CD4-positive, alpha-beta T cell treated with Interleukin-1 beta for 1 hour (primary cell): ENCODE measurements at regions not wholly inside any gene's neighbourhood (a gene's known extent, or its start where the extent isn't known, plus 50 kb on each side); places are given as distances from the start of the nearest gene placed in this dataset.

Experiments used
- DNase-seq, 2 donors: peaks; one replicate each; pipeline ENCODE4 v3.0.0-alpha.2; 2020 to 2022

DNA sequence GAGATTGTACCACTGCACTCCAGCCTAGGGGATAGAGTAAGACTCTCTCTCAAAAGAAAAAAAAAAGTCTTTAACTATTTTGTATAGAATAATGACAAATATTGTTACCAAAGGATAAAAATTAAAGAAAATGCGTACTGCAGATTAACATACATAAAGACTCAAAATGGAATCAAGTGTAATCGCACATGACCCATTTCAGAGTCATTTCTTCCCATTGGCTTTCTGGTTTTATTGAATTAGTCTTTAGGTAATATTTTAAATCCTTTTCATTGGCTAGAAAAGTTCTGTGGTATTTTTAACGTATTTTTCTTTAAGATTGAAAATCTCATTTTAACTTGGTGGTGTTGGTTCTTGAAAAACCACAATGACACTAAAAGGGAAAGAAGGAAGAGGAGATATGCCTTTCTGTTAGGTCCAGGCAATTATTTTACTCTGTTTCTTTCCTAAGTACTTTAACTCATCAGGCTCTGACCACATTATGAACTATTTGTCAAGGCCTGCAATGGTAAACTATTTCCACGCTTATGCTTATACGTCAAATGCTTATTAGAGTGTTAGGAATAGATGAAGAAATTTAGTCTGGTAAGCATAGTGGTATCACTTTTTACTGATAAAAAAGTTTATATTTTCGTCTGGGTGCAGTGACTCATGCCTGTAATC is 52.3 kb downstream of the PLEKHG1 start:
- no peak for DNase-seq

DNA sequence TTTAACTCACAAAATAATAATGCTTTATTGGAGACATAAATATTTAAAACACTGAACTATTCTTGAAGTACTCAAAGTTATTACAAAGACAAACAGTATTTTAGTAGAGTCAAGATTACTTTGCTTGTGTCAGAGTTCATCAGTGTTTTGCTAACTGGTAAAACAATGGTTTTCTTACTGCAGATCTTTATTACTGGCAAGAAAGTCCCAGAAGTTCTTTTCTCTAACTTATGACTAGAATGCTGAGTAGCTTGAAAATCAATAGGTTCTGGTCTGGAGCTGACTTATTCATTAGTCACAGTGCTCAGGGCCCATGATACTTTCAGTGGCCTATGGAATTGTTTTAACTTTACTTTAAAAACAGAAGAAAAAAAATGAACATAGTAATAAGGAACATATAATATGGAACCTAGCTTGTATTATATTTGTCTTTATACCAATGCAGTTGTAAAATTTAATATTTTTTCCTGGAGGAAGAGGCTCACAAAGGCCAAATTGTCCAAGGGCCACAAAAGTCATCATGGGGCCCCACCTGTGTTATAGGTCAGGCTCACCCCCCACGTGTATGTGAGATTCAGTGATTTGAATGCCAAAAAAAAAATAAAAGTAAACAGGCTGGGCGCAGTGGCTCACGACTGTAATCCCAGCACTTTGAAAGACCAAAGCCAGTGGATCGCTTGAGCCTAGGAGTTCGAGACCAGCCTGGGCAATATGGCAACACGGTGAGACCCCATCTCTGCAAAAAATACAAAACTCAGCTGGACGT is 53.3 kb downstream of the PLEKHG1 start:
- DNase-seq, result no peak

DNA sequence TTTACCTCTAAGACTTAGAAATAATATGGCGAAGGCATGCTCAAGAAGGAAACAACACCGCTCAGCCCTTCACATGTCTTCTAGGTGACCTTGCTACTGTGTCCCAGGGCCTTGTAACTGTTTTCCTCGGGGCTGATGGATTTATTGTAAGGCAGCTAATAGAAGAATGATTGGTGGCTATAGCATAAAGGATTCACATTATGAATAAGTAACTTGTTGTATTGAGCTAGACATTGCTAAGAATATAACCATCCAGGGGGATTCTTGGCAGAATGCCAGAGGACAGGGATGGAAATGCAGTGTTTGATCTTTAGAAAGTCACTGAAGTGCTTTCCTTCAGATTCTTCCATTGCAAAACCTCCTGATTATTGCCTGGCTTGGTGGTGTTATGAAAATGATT is 54.9 kb downstream of the PLEKHG1 start:
- no peak for DNase-seq

DNA sequence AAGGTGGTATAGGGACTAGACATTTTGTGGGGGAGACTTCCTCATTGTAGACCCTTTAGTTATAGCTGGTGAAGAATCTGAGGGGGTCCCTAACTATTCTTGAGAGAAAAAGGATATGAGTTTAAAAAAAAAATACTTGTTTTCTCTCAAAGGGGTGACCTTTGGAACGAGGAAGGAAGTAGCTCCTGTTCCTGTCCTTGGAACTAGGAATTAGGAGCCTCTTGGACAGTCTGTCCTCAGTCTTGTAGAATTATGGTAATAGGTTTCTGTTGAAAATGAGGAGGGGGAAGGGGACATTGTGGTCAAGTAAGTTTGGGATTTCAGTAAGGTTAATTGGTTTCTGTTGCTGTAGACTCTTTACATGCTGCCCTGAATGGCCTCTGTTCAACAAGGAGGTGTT is 56.5 kb downstream of the PLEKHG1 start:
- DNase-seq, result no peak

- DNase-seq, result no peak
Observed at GRCh38 chr6:150658421-150658820, 58.7 kb downstream of the PLEKHG1 start.

DNA sequence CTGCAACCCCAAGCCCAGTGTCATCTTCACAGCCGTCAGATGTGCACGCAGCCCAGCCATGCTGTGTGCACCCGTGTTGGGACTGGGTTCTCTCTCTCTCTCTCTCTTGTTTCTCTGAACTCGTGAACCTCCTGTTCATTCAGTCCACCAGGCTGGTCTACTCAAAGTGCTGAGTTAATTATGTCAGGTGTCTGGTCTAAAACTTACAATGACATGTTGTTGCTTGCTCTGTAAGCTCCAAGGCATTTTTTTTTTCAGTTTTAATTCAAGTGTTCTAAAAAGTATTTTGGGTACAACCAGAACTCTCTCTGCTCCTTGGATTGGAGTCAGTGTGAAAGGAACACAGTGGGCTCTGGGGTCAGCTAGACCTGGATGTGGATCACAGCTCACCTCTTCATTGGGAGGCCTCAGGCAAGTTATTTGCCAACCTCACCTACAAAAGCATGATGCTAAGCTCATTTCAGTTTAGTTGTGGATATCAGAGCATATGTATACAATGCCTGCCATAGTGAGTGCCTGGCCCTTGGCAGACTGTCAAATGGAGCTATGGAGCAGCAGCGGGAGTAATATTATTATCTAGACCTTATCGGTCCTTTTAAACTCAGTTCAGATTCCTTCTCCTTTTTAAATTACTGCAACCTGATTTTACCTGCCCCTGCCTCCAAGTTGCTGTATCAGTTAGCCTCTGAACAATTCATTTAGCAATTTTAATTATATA is 59.5 kb downstream of the PLEKHG1 start:
- DNase-seq, result no peak

- DNase-seq, result no peak
Observed at GRCh38 chr6:150661216-150662007, 61.7 kb downstream of the PLEKHG1 start.

- DNase-seq, result no peak
Observed at GRCh38 chr6:150662814-150663213, 63.1 kb downstream of the PLEKHG1 start.

DNA sequence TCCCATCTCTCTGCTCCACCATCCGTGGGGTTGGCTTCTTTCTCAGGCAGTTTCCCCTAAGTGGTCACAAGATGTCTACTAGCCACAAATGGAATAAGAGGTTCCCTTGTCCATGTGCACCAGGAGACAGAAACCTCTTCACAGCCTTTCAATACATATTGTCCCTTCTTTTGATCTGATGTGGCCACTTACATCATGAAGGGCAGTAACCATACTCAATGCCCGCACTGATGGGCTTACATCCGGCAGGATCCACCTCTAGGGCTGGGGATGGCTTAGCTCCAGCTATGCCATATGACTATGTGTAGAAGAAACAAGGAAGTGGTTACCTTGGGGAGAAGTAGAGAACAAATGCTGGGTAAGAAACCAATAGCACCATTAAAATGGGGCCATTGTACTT is 64.4 kb downstream of the PLEKHG1 start:
- DNase-seq, result no peak

GRCh38 chr6:150666071-150666470 is 66.4 kb downstream of the PLEKHG1 start:
- DNase-seq, result no peak

DNA sequence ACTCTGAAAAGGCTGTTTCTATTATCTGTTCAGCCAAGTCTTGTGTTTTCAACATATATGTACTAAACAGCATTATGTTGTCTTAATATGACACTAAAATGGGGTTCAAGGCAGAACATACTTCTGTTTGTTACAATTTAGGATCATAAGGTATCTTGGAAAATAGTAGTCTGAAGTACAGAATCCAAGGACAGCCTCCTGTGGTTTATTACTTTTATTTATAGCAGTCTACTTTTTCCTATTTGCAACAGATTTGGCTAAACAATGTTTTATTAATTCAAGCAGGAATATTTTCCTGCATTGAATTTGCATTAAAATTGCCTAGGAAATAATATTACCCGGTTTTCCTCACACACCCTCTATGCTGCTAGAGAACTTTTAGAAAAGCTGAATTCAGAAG is 67.7 kb downstream of the PLEKHG1 start:
- no peak for DNase-seq

DNA sequence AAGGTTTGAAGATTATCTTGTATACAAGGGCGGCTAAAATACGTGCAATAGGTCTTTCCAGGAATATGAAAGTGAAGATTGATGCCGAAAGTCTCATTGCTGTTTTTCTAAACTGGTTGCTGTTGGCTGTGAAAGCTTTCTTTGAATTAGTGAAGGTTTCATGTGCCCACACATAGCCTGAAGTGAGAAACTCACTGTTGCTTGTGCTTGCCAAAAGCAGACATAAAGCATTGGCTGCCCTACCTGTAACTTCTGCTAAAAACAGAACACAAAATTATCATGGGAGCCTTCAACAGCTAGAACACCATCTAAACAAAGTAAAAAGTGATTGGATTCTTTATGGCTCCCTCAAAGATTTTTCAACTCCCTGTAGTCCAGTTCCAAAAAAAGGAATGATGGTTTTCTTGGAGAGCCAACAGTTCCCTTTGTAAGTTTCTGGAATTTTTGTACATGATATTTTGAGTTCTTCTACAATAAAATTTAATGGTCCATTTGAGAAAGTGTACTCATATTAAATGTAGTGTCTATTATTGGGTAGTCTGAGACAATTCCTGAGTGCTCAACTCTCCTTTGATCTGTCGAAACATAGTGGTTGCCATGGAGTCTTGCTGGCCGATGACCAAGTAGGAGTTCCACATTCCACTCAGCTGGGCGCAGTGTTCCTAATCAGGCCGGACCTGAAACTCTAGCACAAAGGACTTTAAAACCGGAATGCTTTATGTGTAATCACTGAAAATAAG is 68.5 kb downstream of the PLEKHG1 start:
- no peak for DNase-seq

DNA sequence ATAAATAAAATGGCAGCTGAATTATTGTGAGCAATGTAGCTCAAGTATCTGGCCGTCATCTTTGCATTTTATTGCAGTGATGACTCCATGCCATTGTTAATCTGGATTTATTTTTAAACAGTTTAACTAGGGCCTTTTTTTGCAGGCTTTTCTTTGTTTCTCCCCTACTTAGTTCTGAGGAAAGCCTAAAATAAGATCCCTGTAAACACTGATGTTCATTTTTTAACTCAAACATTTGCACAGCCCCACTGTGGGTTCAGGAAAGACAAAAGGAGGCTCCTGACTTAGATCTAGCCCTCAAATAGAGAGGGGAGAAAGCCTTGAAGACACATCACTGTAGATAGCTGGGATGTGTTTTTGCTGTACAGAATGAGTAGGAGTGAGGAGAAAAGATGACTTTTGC is 69.2 kb downstream of the PLEKHG1 start:
- no peak for DNase-seq

- no peak for DNase-seq
Observed at GRCh38 chr6:150670311-150670710, 70.6 kb downstream of the PLEKHG1 start.

DNA sequence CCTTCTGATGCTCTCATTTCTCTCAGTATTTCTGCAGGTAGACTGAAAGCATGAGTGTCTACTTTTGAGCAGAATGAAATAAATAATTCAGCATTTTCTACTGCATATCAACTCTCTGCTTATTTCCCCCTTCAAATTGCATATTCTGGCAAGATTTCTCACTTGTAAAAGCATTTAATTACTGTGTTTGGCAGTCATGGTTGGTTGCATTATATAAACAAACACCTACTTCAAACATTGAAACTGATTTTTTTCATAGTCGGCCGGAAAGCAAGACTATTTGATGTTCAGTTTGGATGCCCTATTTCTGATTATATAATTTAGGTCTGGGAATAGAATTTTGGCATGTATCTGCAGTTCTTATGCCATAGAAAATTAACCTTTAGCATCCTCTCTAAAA is 73.1 kb downstream of the PLEKHG1 start:
- DNase-seq, result no peak

GRCh38 chr6:150673720-150674346 is 74.1 kb downstream of the PLEKHG1 start:
- DNase-seq, result no peak

DNA sequence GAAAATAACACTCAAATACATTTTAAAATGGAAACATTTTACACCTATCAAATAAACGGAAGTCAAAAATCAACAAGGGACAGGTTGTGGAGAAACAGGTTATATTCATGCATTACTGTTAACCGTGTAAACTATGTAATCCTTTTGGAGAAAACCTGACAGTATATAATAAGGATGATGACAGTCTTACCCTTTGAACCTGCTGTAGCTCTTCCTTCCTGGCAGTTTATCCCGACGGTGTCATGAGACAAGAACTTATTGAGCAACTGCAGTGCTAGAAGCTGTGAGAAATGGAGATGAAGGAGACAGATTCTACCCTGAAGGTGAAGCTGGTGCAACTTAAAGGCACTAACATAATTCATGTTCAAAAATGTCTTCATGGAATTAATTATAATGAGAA is 76.7 kb downstream of the PLEKHG1 start:
- no peak for DNase-seq

DNA sequence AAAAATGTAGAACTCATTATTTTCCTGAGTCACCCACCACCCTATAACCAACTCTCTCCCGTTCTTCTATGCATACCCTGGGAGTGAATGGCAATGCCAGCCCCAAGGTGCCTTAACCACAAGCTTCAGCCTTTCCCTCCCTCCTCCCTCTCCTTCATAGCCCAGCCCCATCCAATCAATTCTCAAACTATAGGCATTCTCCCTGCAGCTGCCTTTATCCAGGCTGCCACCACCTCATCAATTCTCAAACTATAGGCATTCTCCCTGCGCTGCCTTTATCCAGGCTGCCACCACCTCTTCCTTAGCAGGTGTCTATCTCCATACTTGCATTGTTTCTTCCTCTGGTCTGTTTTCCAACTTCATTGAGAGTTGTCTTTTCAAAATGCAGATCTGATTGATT is 77.1 kb downstream of the PLEKHG1 start:
- no peak for DNase-seq

- no peak for DNase-seq
Observed at GRCh38 chr6:150680510-150680909, 80.8 kb downstream of the PLEKHG1 start.

DNA sequence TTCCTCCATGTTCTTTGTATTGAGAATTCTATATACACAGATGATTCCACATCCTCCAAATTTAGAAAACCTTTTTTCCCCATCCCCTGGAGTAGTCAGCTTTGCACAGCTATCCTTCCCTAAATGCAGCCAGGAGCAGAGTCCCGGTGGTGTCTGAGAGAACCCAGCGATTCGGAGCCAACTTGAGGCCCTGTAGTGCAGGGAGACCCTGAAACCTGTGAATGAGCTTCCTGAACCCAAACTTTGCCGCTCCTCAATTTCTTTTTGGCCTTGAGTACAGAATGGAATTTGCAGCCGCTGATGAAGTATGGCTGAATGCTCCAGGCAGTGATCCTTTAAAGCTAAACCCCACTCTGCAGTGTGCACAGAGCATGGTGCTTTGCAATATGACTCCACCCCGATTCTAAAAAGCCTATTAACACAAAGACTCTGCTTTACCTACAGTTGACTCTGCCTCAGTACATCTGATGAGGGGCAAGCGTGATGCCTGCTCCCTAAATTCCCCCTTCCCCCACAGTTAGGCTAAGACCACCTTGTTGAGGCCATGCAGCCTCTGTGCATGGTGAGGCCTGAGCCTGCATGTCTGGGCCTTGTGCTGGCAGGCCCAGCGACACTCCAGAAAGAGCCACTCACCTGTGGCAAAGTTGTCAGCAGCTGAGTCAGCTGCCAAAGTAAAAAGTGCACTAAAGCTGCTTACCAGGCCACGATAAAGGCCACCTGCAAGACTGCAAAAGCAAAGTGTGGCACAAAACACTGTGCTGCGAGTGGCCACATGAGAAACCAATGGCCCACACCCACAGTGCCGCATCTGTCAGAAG is 82.1 kb downstream of the PLEKHG1 start:
- no peak for DNase-seq

- DNase-seq, result peak in 1 of 2 donors; percentile 32
Observed at GRCh38 chr6:150683320-150683719, 83.6 kb downstream of the PLEKHG1 start.
